ENCODE measurements at regions not wholly inside any gene's neighbourhood (a gene's known extent, or its start where the extent isn't known, plus 50 kb on each side); places are given as distances from the start of the nearest gene placed in this dataset.

DNA sequence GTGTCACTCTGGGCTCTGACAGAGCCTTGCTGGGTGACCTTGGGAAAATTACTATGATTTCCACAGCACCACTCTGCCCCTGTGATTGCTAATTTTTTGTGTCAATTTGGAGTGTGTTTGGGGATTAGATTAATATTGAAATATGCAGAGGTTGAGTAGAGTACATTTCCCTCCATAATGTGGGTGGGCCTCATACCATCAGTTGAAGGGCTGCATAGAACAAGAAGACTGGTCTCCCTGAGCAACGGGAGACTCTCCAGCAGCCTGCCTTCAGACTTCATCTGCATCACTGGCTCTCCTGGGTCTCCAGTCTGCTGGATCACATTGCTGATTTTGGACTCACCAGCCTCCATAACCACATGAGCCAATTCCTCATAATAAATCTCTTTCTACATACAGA, 313.7 kb downstream of the TNS1 start:
- Histone ChIP-seq H3K4me2 (no peak overlapping the region), H3K27ac (ENCODE audit: low read depth) (no peak overlapping the region), H4K20me1 (replicated peaks; ENCODE audit: insufficient read depth) (no peaks in the 10 kb centered on the region), H3K4me3 (no peak overlapping the region), H2AFZ (no peak overlapping the region), H3K9me2 (ENCODE audit: insufficient read depth) (peaks cover 18% of the 10 kb centered on the region; the same call in 1 of the 2 replicates), H3K36me3 (ENCODE audit: insufficient read depth) (no peaks in the 10 kb centered on the region), H3F3A (replicated peaks; ENCODE audit: low read depth) (no peaks in the 10 kb centered on the region), H3K27me3 (ENCODE audit: insufficient read depth) (peaks cover 10% of the 10 kb centered on the region), H3K79me2 (replicated peaks; ENCODE audit: insufficient read depth) (no peaks in the 10 kb centered on the region), H3K4me1 (ENCODE audit: insufficient read depth) (no peaks in the 10 kb centered on the region)
- Mint-ChIP-seq H3K4me1 (no peaks in the 10 kb centered on the region), H3K36me3 (ENCODE audit: low read depth) (no peaks in the 10 kb centered on the region), H3K4me3 (no peak overlapping the region), H3K27me3 (ENCODE audit: insufficient read depth, low read depth, poor library complexity) (peaks cover 4% of the 10 kb centered on the region), H3K27ac (no peak overlapping the region), H3K9me3 (no peaks in the 10 kb centered on the region)
- ATAC-seq (no peak), DNase-seq (ENCODE audit: low spot score) (no peak)
- TF ChIP-seq STAT1 (IDR thresholded peaks at IDR 0.05; ENCODE audit: unreplicated experiment) (no peak), EZH2phosphoT487 (IDR thresholded peaks at IDR 0.05; ENCODE audit: unreplicated experiment) (no peak), POLR2AphosphoS5 (IDR thresholded peaks at IDR 0.05; ENCODE audit: low read depth) (no peak), ZNF331 (CRISPR knock-in tag; IDR thresholded peaks at IDR 0.05; ENCODE audit: low read depth) (no peak), NANOG (IDR thresholded peaks at IDR 0.05; ENCODE audit: borderline replicate concordance) (no peak), ZNF114 (CRISPR knock-in tag; IDR thresholded peaks at IDR 0.05) (no peak), EZH2 (IDR thresholded peaks at IDR 0.05; ENCODE audit: low read depth, unreplicated experiment) (no peak)
- TF ChIP-seq, protein P1, sequence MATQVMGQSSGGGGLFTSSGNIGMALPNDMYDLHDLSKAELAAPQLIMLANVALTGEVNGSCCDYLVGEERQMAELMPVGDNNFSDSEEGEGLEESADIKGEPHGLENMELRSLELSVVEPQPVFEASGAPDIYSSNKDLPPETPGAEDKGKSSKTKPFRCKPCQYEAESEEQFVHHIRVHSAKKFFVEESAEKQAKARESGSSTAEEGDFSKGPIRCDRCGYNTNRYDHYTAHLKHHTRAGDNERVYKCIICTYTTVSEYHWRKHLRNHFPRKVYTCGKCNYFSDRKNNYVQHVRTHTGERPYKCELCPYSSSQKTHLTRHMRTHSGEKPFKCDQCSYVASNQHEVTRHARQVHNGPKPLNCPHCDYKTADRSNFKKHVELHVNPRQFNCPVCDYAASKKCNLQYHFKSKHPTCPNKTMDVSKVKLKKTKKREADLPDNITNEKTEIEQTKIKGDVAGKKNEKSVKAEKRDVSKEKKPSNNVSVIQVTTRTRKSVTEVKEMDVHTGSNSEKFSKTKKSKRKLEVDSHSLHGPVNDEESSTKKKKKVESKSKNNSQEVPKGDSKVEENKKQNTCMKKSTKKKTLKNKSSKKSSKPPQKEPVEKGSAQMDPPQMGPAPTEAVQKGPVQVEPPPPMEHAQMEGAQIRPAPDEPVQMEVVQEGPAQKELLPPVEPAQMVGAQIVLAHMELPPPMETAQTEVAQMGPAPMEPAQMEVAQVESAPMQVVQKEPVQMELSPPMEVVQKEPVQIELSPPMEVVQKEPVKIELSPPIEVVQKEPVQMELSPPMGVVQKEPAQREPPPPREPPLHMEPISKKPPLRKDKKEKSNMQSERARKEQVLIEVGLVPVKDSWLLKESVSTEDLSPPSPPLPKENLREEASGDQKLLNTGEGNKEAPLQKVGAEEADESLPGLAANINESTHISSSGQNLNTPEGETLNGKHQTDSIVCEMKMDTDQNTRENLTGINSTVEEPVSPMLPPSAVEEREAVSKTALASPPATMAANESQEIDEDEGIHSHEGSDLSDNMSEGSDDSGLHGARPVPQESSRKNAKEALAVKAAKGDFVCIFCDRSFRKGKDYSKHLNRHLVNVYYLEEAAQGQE (IDR thresholded peaks at IDR 0.05; ENCODE audit: unreplicated experiment): no peak
- TF ChIP-seq, protein P2, sequence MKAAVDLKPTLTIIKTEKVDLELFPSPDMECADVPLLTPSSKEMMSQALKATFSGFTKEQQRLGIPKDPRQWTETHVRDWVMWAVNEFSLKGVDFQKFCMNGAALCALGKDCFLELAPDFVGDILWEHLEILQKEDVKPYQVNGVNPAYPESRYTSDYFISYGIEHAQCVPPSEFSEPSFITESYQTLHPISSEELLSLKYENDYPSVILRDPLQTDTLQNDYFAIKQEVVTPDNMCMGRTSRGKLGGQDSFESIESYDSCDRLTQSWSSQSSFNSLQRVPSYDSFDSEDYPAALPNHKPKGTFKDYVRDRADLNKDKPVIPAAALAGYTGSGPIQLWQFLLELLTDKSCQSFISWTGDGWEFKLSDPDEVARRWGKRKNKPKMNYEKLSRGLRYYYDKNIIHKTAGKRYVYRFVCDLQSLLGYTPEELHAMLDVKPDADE (IDR thresholded peaks at IDR 0.05): no peak
- TF ChIP-seq, protein P3, sequence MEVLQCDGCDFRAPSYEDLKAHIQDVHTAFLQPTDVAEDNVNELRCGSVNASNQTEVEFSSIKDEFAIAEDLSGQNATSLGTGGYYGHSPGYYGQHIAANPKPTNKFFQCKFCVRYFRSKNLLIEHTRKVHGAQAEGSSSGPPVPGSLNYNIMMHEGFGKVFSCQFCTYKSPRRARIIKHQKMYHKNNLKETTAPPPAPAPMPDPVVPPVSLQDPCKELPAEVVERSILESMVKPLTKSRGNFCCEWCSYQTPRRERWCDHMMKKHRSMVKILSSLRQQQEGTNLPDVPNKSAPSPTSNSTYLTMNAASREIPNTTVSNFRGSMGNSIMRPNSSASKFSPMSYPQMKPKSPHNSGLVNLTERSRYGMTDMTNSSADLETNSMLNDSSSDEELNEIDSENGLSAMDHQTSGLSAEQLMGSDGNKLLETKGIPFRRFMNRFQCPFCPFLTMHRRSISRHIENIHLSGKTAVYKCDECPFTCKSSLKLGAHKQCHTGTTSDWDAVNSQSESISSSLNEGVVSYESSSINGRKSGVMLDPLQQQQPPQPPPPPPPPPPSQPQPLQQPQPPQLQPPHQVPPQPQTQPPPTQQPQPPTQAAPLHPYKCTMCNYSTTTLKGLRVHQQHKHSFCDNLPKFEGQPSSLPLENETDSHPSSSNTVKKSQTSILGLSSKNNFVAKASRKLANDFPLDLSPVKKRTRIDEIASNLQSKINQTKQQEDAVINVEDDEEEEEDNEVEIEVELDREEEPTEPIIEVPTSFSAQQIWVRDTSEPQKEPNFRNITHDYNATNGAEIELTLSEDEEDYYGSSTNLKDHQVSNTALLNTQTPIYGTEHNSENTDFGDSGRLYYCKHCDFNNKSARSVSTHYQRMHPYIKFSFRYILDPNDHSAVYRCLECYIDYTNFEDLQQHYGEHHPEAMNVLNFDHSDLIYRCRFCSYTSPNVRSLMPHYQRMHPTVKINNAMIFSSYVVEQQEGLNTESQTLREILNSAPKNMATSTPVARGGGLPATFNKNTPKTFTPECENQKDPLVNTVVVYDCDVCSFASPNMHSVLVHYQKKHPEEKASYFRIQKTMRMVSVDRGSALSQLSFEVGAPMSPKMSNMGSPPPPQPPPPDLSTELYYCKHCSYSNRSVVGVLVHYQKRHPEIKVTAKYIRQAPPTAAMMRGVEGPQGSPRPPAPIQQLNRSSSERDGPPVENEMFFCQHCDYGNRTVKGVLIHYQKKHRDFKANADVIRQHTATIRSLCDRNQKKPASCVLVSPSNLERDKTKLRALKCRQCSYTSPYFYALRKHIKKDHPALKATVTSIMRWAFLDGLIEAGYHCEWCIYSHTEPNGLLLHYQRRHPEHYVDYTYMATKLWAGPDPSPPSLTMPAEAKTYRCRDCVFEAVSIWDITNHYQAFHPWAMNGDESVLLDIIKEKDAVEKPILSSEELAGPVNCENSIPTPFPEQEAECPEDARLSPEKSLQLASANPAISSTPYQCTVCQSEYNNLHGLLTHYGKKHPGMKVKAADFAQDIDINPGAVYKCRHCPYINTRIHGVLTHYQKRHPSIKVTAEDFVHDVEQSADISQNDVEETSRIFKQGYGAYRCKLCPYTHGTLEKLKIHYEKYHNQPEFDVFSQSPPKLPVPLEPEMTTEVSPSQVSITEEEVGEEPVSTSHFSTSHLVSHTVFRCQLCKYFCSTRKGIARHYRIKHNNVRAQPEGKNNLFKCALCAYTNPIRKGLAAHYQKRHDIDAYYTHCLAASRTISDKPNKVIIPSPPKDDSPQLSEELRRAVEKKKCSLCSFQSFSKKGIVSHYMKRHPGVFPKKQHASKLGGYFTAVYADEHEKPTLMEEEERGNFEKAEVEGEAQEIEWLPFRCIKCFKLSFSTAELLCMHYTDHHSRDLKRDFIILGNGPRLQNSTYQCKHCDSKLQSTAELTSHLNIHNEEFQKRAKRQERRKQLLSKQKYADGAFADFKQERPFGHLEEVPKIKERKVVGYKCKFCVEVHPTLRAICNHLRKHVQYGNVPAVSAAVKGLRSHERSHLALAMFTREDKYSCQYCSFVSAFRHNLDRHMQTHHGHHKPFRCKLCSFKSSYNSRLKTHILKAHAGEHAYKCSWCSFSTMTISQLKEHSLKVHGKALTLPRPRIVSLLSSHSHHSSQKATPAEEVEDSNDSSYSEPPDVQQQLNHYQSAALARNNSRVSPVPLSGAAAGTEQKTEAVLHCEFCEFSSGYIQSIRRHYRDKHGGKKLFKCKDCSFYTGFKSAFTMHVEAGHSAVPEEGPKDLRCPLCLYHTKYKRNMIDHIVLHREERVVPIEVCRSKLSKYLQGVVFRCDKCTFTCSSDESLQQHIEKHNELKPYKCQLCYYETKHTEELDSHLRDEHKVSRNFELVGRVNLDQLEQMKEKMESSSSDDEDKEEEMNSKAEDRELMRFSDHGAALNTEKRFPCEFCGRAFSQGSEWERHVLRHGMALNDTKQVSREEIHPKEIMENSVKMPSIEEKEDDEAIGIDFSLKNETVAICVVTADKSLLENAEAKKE (CRISPR knock-in tag; IDR thresholded peaks at IDR 0.05): no peak
